Smooth muscle cell (in vitro differentiated cells): ENCODE measurements at regions not wholly inside any gene's neighbourhood (a gene's known extent, or its start where the extent isn't known, plus 50 kb on each side); places are given as distances from the start of the nearest gene placed in this dataset.

Source experiments
- DNase-seq: peaks from one replicate; lab custom pipeline; 2025; ENCODE audit not compliant: unreplicated experiment; lab: John Stamatoyannopoulos, UW
- H2AFZ ChIP-seq: fragments of 200-600 bp; sonication (generic); 2 replicates; pipeline ENCODE4 v1.6.0; 2016; ENCODE audit warnings: antibody characterized with exemption, low read depth, mild to moderate bottlenecking
- H3F3A ChIP-seq: fragments of 200-600 bp; sonication (generic); 2 replicates; pipeline ENCODE4 v1.6.0; 2017; ENCODE audit warnings: antibody characterized with exemption, low read depth
- H3K27ac ChIP-seq: fragments of 200-600 bp; sonication (generic); 2 replicates; pipeline ENCODE4 v1.5.1; 2016; ENCODE audit warnings: low read depth, mild to moderate bottlenecking
- H3K27me3 ChIP-seq: fragments of 200-600 bp; sonication (generic); 2 replicates; pipeline ENCODE4 v1.6.1; 2016; ENCODE audit warnings: low read depth, mild to moderate bottlenecking
- H3K36me3 ChIP-seq: fragments of 200-600 bp; sonication (generic); 2 replicates; pipeline ENCODE4 v1.5.1; 2016; ENCODE audit warnings: low read depth
- H3K4me1 ChIP-seq: fragments of 200-600 bp; sonication (generic); 2 replicates; pipeline ENCODE4 v1.5.1; 2016; ENCODE audit warnings: low read depth
- H3K4me2 ChIP-seq: fragments of 200-600 bp; sonication (generic); 2 replicates; pipeline ENCODE4 v1.6.0; 2016; ENCODE audit warnings: mild to moderate bottlenecking
- H3K4me3 ChIP-seq: fragments of 200-600 bp; sonication (generic); 2 replicates; pipeline ENCODE4 v1.5.1; 2016; ENCODE audit warnings: mild to moderate bottlenecking
- H3K79me2 ChIP-seq: fragments of 200-600 bp; sonication (generic); 2 replicates; pipeline ENCODE4 v1.6.0; 2016; ENCODE audit warnings: low read depth, mild to moderate bottlenecking
- H3K9ac ChIP-seq: fragments of 200-600 bp; sonication (generic); 2 replicates; pipeline ENCODE4 v1.6.0; 2016; ENCODE audit warnings: low read depth
- H3K9me3 ChIP-seq: fragments of 200-600 bp; sonication (generic); replicated peaks from 2 replicates; pipeline ENCODE4 v1.5.1; 2016; ENCODE audit warnings: low read depth
- H4K20me1 ChIP-seq: fragments of 200-600 bp; sonication (generic); 2 replicates; pipeline ENCODE4 v1.6.0; 2016; ENCODE audit warnings: low read depth
- whole genome bisulfite sequencing: methylation state at CpG from one replicate; pipeline ENCODE4 v1.1.7; 2016; ENCODE audit warnings: low lambda C conversion rate; 5-methylcytosine and 5-hydroxymethylcytosine counted together
- TF ChIP-seq, protein P1 (sequence below): fragments of 200-600 bp; sonication (generic); IDR thresholded peaks from 2 replicates; pipeline ENCODE4 v1.5.1; 2017; ENCODE audit warnings: borderline replicate concordance, mild to moderate bottlenecking, antibody characterized with exemption; ENCODE audit not compliant: insufficient read depth, poor library complexity, severe bottlenecking

DNA sequence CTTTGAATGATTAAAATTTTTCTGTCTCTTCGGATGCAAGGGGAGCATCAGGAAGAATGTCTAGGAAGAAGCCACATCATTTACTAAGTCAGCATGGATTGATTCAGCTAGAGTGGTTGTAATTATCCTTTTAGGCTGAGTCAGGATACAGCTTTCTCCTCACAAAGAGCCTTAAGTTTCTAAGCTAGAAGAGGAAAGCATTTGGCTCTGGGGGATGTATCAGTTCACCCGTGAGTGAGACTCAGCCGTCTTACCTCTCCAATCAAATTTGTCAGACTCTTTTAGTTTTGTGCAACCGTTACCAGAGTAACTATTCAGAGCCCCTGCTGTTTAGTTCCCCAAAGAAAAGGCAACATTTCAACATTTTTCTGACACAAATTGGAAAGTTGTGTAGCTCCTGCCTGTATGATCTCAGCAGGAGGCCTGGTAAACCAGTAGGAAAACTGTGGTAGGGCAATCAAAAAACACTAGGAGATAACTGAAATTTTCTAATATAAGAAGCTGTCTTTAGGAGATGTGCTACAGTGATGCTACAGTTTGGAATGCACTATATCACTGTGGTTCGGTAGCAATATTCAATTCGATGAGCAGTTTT, 432.4 kb upstream of the LUZP2 start:
- DNase-seq: no peak
- no peak overlapping the region for H3K9ac ChIP-seq
- peaks cover 4% of the 10 kb centered on the region for H3K4me1 ChIP-seq
- H3K79me2 ChIP-seq: no peaks in the 10 kb centered on the region
- H3K9me3 ChIP-seq: no peaks in the 10 kb centered on the region
- no peak overlapping the region for H3K27ac ChIP-seq
- no peak overlapping the region for H3K4me2 ChIP-seq
- no peaks in the 10 kb centered on the region for H3K27me3 ChIP-seq
- 71% methylated on average over 6 of the region's 6 CpGs for WGBS
- H3K4me3 ChIP-seq: no peak overlapping the region
- TF ChIP-seq, protein P1, sequence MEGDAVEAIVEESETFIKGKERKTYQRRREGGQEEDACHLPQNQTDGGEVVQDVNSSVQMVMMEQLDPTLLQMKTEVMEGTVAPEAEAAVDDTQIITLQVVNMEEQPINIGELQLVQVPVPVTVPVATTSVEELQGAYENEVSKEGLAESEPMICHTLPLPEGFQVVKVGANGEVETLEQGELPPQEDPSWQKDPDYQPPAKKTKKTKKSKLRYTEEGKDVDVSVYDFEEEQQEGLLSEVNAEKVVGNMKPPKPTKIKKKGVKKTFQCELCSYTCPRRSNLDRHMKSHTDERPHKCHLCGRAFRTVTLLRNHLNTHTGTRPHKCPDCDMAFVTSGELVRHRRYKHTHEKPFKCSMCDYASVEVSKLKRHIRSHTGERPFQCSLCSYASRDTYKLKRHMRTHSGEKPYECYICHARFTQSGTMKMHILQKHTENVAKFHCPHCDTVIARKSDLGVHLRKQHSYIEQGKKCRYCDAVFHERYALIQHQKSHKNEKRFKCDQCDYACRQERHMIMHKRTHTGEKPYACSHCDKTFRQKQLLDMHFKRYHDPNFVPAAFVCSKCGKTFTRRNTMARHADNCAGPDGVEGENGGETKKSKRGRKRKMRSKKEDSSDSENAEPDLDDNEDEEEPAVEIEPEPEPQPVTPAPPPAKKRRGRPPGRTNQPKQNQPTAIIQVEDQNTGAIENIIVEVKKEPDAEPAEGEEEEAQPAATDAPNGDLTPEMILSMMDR: no peak
- H3F3A ChIP-seq: no peaks in the 10 kb centered on the region
- peak overlapping the region; percentile 33 for H2AFZ ChIP-seq
- no peaks in the 10 kb centered on the region for H4K20me1 ChIP-seq
- no peaks in the 10 kb centered on the region for H3K36me3 ChIP-seq

DNA sequence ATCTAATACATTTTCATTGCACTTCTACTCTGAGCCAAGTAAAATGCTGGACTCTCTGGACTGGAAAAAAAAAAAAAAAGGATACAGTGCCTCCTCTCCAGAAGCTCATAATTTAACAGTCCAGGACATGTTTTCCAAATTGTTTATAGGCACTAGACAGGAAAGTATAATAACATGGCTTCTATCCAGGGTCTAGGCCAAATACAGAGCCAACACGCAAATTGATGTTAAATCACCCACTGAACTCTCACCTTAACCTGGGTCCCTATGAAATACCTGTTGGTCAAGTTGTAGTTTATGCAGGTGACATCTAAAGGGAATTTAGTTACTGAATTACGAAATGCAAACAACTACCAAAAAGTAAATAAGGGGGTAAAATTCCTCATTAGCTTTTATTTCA, 428.7 kb upstream of the LUZP2 start:
- no peak overlapping the region for H3K4me3 ChIP-seq
- peaks cover 4% of the 10 kb centered on the region for H3K4me1 ChIP-seq
- no peak overlapping the region for H3K27ac ChIP-seq
- TF ChIP-seq, protein P1: no peak
- H3K9ac ChIP-seq: no peak overlapping the region
- WGBS: 92% methylated on average over 2 of the region's 2 CpGs
- H3K9me3 ChIP-seq: no peaks in the 10 kb centered on the region
- no peaks in the 10 kb centered on the region for H4K20me1 ChIP-seq
- H2AFZ ChIP-seq: peak overlapping the region; percentile 45
- DNase-seq: no peak
- H3K27me3 ChIP-seq: no peaks in the 10 kb centered on the region
- no peaks in the 10 kb centered on the region for H3K79me2 ChIP-seq
- no peak overlapping the region for H3K4me2 ChIP-seq
- no peaks in the 10 kb centered on the region for H3F3A ChIP-seq
- no peaks in the 10 kb centered on the region for H3K36me3 ChIP-seq

DNA sequence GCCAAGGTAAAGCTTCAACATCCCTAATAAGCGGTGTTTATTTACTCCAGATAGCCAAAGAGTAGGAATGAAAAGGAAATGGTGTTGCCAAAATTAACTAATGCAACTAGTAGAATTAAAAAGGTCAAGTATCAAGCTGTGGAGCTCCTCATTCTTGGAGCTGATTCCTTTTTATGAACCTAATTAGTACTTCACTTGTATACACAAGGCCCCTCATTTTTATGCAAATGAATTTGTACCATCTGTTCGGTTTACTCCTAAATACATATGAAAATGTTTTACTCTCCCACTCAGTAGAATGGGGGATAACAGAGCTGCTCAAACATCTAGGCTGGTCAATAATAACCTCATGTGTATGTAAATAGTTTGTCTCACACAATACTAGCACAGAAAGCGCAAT, 426.4 kb upstream of the LUZP2 start:
- Histone ChIP-seq H4K20me1 (no peaks in the 10 kb centered on the region), H3K27me3 (no peaks in the 10 kb centered on the region), H3K4me3 (no peak overlapping the region), H3K4me1 (no peaks in the 10 kb centered on the region), H3K4me2 (no peak overlapping the region), H3F3A (no peaks in the 10 kb centered on the region), H3K79me2 (no peaks in the 10 kb centered on the region), H3K9me3 (no peaks in the 10 kb centered on the region), H2AFZ (no peak overlapping the region), H3K9ac (no peak overlapping the region), H3K27ac (no peak overlapping the region), H3K36me3 (no peaks in the 10 kb centered on the region)
- 92% methylated on average over 3 of the region's 3 CpGs for WGBS
- DNase-seq: no peak
- TF ChIP-seq, protein P1: no peak

DNA sequence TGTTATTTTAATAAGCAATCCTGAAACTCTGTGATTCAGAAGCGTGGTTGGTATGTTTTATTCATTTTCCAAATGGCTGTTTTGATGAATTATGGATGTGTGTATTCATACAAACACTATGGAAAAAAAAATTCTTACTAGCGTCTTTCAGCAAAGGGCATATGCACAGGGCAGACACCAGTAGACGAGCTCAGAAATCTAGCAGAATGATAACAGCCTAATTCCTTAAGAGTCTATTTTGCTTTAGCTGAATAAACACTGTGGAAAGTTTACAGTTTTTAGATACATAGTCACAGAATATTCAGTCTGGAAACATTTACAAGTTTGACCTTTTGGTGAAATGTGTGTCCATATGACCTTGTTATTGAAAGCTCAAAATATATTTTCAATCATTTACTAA, 418.8 kb upstream of the LUZP2 start:
- no peaks in the 10 kb centered on the region for H3K36me3 ChIP-seq
- no peak overlapping the region for H3K9ac ChIP-seq
- H3K27me3 ChIP-seq: no peaks in the 10 kb centered on the region
- H3K27ac ChIP-seq: peak overlapping the region; percentile 6
- no peaks in the 10 kb centered on the region for H3K79me2 ChIP-seq
- H3K9me3 ChIP-seq: no peaks in the 10 kb centered on the region
- TF ChIP-seq, protein P1: no peak
- no peaks in the 10 kb centered on the region for H4K20me1 ChIP-seq
- H3F3A ChIP-seq: peaks cover 4% of the 10 kb centered on the region
- H3K4me1 ChIP-seq: no peaks in the 10 kb centered on the region
- 27% methylated on average over 3 of the region's 3 CpGs for WGBS
- DNase-seq: no peak
- no peak overlapping the region for H2AFZ ChIP-seq
- H3K4me2 ChIP-seq: peak overlapping the region; percentile 39
- H3K4me3 ChIP-seq: no peak overlapping the region
